GM21447 (cell line): ENCODE measurements at regions not wholly inside any gene's neighbourhood (a gene's known extent, or its start where the extent isn't known, plus 50 kb on each side); places are given as distances from the start of the nearest gene placed in this dataset.

Source experiments
- ATAC-seq: cut with Tn5 transposase; IDR thresholded peaks from one replicate; pipeline ENCODE4 v1.9.1; 2021; ENCODE audit not compliant: unreplicated experiment

DNA sequence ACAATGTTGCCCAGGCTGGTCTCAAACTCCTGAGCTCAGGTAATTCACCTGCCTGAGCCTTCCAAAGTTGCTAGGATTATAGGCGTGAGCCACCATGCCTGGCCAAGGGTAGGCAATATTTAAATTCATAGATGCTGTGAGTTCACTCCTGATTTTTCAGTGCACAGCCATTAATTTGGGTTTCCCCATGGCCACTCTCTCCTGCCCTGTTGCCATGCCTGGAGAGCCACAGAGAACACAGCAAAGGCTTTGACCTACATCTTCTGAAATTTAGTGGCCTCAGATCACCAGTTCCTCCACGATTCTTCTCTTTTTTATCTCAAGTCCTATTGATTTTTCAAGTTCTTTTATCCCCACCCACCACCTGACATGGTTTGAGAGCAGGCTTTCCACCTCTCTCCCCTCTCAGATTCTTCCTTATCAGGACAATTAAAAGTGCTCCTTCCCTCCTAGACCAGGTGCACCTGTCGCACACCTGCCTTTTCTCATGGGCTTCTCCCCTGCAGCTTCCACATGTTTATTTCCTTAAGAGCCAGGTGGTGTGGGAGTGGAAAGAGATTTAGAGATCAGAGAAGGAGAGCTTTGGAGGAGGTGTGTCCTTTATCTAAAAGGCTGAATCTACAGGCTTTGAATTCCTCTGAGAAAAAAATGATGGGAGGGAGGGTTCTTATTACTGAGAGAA lies 123.8 kb downstream of the ADRA2A start:
- no peak for ATAC-seq

DNA sequence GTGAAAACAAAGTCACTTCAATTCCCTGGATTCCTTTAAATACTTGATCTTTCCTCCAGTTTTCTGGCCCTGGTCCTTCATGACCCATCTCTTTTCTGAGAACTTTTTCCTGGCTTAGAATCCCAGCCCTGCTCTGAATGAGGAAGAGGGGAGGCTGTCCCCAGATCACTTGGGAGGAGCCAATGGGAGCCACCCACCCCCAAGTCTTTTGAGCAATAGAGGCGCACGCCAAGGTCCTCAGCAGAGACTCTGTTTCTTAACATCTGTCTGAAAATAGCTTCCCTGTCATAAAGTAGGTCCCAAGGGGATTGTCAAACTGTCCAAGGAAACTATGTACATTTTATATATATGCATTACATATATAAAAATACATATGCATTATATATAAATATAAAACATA lies 126.8 kb downstream of the ADRA2A start:
- no peak for ATAC-seq

DNA sequence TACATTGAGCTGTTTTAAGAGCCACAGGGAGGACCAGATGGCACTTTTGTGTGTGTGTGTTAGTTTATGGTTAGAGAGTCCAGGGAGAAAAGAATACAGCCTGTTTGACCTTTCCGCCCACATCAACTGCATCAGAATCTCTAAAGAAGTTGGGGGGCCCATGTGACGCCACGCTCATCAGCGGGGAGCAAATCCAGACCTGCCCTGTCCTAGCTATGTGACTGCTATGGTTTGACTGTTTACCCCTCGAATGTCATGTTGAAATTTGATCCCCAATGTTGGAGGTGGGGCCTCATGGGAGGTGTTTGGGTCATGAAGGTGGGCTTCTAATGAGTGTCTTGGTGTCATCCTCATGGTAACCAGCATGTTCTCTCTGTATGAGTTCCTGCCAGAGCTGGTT lies 128.0 kb downstream of the ADRA2A start:
- ATAC-seq = no peak

DNA sequence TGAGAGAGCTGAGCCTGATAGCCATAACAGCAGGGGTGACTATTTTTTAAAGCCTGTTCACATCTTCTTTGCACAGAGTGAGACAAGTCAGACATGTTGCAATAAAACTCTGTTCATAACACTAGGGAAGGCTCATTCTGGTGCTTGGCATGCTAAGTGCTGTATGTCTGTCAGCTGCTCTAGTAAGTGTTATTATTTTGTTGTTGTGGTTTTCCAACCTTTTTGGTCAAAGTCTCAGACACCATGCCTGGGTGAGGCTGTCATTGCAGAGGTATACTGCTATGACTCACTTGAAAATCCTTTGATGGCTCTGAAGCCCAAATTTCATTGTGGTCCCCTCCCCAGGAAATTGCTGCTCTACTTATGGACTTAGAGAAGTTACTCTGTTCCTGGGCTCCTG lies 129.7 kb downstream of the ADRA2A start:
- no peak for ATAC-seq

DNA sequence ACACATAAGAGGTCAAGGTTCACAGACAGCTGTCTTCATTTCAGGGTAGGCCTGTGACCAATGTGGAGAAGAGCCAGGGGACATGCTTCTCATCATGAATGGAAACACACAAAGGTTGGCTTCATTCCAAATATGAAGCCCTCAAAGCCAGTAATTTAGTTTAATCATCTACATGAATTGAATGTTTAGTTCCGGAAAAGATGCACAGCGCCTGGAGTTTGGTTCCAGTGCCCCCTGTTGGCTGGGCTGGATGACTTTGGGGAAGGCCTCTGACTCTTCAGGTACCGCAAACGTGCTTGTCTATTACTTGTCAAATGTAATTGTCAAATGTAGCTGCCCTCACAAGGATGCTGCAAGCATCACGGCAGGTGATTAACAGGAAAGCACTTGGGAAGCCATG lies 130.7 kb downstream of the ADRA2A start:
- ATAC-seq = no peak

DNA sequence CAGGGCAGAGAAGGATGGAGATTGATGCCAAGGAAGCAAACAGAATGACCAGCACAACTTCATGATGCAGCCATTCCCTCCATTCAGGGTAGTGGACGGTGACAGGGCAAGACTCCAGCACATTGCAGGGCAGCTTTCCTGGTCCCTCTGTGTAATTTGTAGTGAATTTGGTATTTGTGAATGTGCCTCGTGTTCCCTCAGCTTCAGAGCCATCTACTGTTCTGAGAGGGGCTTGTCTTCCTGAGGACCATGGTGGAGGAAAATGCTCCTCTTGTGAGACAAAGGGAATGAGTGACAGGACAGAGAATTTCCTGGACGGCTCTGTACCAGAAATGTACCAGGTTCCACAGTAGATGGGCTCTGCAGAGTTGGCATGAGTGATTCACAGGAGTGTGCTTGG lies 132.1 kb downstream of the ADRA2A start:
- no peak for ATAC-seq

DNA sequence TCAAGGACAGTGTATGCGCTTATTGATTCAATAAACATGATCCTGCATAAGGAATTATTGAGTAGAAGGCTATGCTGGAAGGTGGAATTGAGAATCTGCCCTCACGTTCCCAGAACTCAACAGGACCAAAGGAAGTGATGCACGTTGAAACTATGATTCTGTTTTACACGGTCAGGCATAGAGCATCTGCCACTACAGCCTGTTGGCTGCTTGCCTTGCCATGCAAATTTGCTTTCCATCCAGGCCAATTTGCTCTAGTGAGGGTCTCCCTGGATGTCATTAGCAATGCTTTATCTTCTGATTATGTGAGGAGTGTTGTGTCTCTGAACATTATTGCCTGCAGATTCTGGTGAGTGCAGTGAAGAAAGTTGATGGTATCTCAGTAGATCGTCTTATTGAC lies 132.9 kb downstream of the ADRA2A start:
- no peak for ATAC-seq

DNA sequence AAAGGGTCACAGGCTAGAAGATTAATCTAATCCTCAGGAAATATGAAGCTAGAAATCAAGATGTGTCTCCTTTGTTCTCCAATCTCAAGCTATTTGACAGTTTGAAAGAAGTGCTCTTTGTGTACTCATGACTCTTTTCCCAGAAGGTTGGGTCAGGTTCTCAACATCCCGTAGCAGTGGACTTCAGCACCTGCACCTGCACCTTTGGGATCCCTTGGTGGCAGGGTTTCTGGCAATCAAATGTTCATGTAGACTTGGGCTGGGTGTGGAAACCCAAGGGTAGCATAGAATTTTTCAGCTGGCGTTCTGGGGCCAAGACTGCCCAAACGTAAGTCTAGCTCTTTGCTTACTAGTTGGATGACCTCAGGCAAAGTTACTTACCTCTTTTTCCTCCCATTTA lies 134.4 kb downstream of the ADRA2A start:
- ATAC-seq = no peak

DNA sequence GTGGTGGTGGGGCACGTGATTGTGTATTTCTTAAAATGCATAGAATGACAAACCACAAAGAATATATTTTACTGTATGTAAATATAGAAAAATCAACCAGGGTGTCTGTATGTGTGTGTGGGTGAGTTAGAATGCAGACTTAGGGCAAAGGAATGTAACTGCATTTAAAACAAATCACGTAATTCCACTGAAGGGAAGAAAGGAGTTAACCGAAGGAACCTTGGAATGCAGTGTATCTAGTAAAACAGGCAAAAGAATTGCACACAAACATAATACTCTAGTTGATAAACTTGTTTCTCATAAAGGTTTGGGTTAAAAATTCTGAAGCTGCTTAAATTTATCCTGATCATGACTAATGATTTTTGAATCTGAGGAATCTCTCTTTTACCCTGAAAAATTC lies 134.9 kb downstream of the ADRA2A start:
- no peak for ATAC-seq

DNA sequence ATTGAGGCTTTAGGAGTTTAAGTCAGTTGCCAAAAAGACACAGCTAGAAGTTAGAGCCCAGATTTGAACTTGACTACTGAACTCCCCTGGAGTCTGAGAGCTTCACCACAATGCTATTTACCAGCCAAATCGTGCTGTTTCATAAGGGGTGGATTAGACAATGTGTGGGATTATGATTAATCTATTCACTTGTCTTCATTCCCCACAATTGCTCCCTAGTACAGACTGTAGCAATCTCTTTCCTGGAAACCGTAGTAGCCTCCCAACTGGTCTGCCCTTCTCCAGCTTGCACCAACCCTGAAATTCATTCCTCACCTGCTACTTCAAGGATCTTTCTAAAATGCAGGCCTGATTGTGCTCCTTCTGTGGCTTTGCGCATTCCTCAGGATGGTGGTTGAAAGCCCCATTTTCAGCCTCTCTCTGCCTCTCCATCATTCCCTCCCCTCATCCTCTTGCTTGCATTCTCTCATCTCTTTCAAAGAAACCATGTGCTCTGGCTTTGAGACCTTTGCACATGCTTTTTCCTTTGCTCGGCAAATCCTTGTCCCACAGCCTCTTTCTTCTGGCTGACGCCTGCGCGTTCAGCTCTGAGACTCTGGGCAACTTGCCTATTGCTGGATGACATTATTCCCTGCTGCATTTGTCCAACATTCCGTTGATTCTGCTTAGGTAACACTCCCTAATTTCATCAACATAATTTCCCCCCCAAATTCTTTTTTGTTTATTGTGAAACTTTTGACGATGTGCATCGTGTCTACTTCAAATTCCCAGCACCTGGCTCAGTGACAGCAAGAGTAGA lies 145.1 kb downstream of the ADRA2A start:
- no peak for ATAC-seq

DNA sequence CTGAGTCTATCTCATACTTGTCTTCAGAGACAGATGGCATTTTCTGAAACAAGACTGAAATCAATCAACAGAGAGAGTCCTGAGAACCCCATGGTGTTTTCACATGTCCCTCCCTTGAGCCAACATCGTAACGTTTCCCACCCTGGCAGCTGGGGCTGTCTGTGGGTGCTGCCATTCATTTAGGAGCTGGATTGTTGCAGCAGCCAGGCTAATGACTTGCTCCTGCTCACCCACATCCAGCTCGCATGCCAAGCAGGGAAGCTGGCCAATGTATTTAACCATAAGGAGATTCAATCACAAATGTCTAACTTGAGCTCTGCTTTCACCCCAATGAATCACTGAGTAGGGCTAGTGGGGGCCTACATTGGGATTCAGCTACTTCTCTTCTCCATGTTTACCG lies 146.1 kb downstream of the ADRA2A start:
- no peak for ATAC-seq

DNA sequence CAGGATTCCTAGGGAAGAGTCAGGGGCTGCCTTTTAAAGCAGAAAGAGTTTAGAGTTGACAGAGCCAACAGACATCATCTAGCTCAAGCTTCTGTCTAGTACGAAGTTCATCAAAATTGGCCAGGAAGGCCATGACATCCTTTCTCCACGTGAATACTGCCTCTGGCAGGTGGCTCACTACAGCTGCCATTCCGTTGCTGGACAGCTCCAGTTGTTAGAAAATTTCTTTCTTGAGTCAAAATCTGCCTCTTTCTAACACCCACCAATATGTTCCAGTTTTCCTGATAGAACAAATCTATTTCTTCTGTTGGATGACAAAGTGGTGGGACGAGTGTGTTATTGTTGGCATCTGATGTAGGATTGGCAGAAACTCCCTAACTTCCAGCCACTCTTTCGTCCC lies 154.9 kb downstream of the ADRA2A start:
- ATAC-seq = no peak

DNA sequence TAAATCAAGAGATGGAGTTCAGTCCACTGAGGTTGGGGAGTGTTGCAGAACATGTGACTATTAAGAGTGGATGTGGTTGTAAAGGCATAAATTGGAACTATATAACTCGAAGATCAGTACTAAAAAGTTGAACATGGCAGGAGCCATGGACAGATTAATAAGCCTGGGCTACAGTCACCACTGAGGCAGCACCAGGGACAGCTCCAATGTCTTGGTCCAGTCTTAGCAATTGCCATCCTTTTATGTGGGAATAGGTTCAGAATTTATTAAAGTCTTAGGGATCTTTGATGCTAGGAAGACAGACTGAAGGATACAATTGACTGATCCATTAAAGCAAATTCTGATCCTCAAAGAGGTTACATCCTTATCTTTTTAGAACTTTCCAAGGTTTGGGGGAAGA lies 156.6 kb downstream of the ADRA2A start:
- ATAC-seq = no peak

DNA sequence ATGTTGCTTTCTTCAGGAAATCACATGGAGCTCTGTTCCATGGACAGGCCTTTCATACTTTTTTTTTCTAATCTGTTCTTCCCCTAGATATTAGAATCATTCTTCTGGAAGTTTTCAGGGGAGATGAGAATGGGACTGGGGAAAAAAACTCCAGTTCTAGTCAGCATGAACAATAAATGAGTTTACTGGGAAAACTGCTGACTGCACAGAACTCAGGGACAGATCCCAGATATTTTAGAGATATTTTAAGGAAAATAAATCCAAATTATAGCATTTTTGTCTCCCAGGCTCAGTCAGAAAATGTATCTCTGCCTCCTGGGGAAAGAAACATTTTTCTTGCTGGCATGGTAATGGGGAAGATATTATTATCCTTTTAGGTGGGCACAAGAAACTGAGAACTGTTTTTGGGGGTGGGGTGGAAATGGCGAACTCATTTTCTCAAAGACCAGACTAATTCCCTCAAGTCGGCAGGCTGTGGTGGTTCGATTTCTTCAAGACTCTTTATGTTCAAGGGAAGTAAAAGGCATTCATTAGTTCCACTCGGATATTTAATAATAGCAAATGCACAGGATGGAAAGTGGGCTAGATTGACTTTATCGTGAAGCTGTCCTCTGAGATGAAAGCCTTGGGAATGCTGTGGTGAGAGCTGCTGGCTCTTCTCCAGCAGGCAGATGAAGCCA lies 157.5 kb downstream of the ADRA2A start:
- ATAC-seq = no peak

DNA sequence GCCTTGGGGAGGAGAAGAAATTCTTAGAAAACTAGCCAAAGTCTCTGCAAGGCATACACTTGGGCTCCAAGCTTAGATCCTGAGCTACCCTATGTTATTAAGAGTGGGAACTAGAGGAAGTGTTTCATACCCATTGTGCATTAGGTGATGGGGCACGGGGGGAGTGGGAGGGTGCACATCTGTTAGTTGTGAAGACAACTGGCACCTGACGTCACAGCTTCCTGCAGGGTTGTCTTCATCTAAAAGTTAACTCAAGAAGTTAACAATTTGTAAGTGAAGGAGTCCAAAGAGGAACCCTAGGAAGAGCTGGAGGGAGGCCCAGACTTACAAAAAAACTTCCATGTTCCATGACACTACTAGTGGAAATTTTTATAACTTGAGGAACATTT lies 158.1 kb downstream of the ADRA2A start:
- no peak for ATAC-seq

DNA sequence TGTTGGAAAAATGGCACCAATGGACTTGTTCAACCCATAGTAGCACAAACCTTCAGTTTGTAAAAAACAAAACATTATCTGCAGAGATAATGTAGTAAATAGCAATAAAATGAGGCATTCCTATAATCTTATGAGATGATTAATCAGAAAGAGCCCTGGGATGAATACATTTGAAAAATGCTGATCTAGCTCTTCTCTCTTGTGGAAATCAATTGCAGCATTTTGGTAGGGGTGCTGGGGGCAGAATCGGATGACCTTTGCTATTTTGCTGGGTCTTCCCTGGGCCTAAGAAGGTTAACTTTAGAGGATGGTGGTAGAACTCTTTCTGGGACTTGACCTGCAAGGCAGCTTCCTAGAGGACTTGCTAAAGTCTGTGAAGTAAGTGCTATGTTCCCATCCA lies 163.5 kb downstream of the ADRA2A start:
- no peak for ATAC-seq

DNA sequence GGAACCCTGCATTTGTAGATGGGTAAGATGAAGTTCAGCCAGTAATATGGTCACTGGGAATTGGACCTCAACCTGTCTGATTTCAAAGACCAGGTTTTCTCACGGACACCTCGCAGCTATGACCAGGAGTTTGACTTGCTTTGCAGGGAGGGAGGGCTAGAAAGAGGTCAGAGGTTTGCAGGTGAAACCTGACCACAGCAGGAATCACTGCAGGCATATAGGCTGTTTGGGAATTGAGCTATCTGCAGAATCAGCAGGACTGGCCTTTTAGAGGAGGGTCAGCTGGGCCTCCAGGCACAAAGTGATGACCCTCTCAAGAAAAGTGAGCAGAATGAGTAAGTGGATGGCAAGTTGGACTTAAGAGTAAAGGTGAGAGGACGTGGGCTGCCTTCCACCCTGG lies 166.3 kb downstream of the ADRA2A start:
- ATAC-seq = no peak

DNA sequence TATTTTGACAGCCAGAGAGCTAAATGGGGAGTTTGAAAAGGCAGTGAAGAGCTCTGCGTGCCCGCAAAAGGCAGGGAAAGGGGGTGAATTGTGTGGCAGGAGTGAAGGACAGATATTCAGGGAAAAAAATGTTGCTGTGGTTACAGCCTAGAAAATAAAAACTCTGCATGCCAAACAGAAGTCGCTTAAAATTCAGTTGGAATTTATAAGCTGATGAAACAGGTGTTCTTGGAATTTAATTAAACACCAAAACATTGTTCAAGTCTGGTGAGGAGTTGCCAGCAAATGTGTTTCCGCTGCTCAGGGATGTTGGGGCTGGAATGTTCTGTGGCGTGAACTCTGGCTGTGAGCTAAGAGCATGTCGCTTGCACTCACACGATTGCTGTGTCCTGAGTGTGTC lies 169.3 kb downstream of the ADRA2A start:
- ATAC-seq = no peak

DNA sequence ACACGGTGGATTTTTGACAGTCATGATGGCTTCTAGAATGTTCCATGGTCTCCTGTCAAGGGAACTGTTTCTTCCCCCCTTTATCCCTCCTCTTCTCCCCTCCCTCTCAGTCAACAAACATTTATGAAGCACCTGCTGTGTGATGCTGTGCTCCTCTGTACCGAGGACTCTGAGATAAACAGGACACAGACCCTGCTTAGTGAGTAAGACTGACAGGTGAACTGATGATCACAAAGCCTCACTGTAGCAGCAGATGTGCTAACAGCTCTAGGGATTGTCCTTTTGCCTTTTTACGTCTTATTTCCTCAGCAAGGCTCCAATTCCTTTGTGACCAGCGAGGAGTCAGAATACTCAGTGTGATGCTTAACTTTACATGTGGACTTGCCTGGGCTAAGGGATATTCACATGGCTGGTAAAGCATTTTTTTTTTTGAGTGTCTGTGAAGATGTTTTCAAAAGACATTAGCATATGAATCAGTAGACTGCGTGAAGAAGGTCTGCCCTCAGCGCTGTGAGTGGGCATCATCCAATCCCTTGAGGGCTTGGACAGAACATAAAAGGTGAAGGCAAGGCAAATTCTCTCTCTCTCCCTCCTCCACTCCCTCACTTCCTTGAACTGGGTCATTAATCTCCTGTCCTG lies 170.1 kb downstream of the ADRA2A start:
- no peak for ATAC-seq

DNA sequence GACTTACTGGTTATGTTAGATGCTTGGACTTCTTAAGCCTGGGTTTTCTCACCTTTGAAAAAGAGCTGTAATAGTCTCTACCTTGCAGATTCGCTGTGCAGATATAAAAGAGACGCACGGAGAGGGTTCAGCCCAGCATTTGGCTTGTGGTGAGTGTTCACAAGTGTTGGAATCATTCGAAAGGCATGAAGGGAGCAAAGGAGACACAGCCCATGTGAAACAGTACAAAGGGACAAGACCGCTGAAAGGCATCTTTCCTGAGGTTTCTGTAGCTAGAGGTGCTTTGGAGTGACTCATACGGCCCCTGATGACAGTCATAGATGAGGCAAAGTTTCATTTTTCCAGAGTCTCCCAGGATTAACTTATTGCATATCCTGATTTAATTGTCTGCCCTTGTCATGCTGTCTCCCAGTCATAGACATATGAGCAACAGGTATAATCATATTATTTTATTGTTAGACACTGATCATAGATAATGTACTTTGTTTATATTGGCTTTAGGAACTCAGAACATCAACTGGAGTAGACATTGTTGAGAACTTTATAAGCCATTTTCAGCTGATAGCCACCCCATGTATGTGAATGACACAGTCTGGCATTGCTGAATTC lies 171.1 kb downstream of the ADRA2A start:
- ATAC-seq = no peak

DNA sequence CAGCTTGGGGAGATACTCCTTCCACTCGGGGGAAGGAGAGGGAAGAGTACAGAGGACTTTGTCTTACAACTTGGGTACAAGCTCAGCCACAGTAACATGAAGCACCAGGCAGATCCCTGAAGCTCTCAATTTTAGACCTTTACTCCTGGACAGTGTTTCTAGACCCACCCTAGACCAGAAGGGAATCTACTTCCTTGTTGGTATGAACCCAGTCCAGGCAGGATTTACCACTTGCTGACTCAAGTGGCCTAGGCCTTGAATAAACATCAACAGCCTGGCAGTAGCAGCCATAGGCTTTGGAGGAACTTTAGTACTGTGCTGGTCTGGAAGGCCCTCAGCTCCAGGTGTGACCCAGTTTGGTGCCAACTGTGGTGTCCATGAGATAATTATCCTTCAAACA lies 173.1 kb downstream of the ADRA2A start:
- ATAC-seq = no peak
